Esophagus muscularis mucosa (tissue), 3 donors: ENCODE measurements at regions not wholly inside any gene's neighbourhood (a gene's known extent, or its start where the extent isn't known, plus 50 kb on each side); places are given as distances from the start of the nearest gene placed in this dataset.

Experiments used
- POLR2A ChIP-seq: fragments of 450-650 bp; IDR thresholded peaks from one replicate; pipeline ENCODE4 v1.6.1; 2017; ENCODE audit warnings: antibody characterized with exemption, moderate library complexity, mild to moderate bottlenecking, low read depth
- TF ChIP-seq, protein P1 (sequence below), 3 experiments: fragments of 200-600 bp in 2 of 3; fragments of 450-650 bp in 1 of 3; sonication (generic) in 2 of 3; IDR thresholded peaks; one replicate each; pipeline ENCODE4 v1.5.1; 2017 to 2019; ENCODE audit warnings: antibody characterized with exemption in 3 of 3, mild to moderate bottlenecking in 2 of 3, moderate library complexity in 1 of 3

DNA sequence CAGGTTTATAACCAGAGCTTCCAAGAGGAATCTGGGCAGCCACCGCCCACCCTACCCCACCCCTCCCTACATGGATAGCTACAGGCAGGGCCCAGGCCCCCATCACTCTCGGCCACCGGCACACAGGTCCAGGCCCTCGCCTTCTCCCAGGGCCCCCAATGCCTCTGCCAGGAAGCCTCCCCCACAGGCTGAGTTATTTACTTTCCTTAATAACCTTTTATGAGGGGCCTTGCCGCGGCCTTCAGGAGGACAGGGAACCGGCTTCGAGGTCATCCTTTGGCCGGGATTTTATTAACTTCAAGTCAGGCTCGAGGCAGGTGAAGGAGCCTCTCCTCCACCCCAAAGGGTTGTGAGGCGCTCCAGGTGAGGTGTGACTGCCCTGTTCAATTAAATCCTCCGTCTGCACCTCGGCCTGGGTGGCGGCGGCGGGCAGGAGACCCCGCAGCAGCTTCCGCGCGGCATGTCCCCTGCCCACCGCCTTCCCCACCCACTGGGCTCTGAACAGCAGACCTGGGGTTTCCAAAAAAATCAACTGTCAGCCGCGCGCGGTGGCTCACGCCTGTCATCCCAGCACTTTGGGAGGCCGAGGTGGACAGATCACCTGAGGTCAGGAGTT lies 106.5 kb downstream of the MICALL2 start:
- TF ChIP-seq, protein P1, sequence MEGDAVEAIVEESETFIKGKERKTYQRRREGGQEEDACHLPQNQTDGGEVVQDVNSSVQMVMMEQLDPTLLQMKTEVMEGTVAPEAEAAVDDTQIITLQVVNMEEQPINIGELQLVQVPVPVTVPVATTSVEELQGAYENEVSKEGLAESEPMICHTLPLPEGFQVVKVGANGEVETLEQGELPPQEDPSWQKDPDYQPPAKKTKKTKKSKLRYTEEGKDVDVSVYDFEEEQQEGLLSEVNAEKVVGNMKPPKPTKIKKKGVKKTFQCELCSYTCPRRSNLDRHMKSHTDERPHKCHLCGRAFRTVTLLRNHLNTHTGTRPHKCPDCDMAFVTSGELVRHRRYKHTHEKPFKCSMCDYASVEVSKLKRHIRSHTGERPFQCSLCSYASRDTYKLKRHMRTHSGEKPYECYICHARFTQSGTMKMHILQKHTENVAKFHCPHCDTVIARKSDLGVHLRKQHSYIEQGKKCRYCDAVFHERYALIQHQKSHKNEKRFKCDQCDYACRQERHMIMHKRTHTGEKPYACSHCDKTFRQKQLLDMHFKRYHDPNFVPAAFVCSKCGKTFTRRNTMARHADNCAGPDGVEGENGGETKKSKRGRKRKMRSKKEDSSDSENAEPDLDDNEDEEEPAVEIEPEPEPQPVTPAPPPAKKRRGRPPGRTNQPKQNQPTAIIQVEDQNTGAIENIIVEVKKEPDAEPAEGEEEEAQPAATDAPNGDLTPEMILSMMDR (IDR thresholded peaks at IDR 0.05), result no peak
- TF ChIP-seq POLR2A, result no peak
